ENCODE measurements at regions not wholly inside any gene's neighbourhood (a gene's known extent, or its start where the extent isn't known, plus 50 kb on each side); places are given as distances from the start of the nearest gene placed in this dataset.

- TF ChIP-seq CTCF (IDR thresholded peaks at IDR 0.05; ENCODE audit: insufficient read depth, low read depth, low read length) (no peak), EZH2 (IDR thresholded peaks at IDR 0.05; ENCODE audit: insufficient read depth, low read length) (no peak)
Measured at GRCh38 chr1:22366346-22366745, 85.3 kb upstream of the ZBTB40 start.
